ENCODE measurements at regions not wholly inside any gene's neighbourhood (a gene's known extent, or its start where the extent isn't known, plus 50 kb on each side); places are given as distances from the start of the nearest gene placed in this dataset.

GRCh38 chr5:120866997-120867396, 402.9 kb downstream of the PRR16 start:
- Histone ChIP-seq H3K9me3 (no peaks in the 10 kb centered on the region), H3K4me1 (no peaks in the 10 kb centered on the region), H3K4me3 (no peak overlapping the region), H3K36me3 (no peaks in the 10 kb centered on the region), H3K27me3 (no peaks in the 10 kb centered on the region), H3K27ac (no peak overlapping the region)
- no peak for ATAC-seq
- 82 to 96% methylated on average over 3 to 7 of the region's 7 CpGs for WGBS, 2 donors (ENCODE audit: low coverage in 1 of 2)
- TF ChIP-seq EP300 (IDR thresholded peaks at IDR 0.05), result no peak
- TF ChIP-seq POLR2AphosphoS5 (IDR thresholded peaks at IDR 0.05), result no peak
- TF ChIP-seq CTCF (IDR thresholded peaks at IDR 0.05), result no peak
- TF ChIP-seq POLR2A (IDR thresholded peaks at IDR 0.05), result no peak

GRCh38 chr5:120869831-120870230, 405.7 kb downstream of the PRR16 start:
- no peak for TF ChIP-seq EP300 (IDR thresholded peaks at IDR 0.05)
- TF ChIP-seq POLR2AphosphoS5 (IDR thresholded peaks at IDR 0.05), result no peak
- no peak for TF ChIP-seq CTCF (IDR thresholded peaks at IDR 0.05)
- TF ChIP-seq POLR2A (IDR thresholded peaks at IDR 0.05), result no peak
- H3K27me3 ChIP-seq, result no peaks in the 10 kb centered on the region
- H3K4me1 ChIP-seq, result no peaks in the 10 kb centered on the region
- 80 to 85% methylated on average over 1 of the region's 1 CpG for WGBS, 2 donors (ENCODE audit: low coverage in 1 of 2)
- no peaks in the 10 kb centered on the region for H3K9me3 ChIP-seq
- H3K27ac ChIP-seq, result no peak overlapping the region
- ATAC-seq, result no peak
- no peaks in the 10 kb centered on the region for H3K36me3 ChIP-seq
- no peak overlapping the region for H3K4me3 ChIP-seq

- no peaks in the 10 kb centered on the region for H3K27me3 ChIP-seq
Observed at GRCh38 chr5:120872297-120872696, 408.2 kb downstream of the PRR16 start.

GRCh38 chr5:120873083-120873482, 409.0 kb downstream of the PRR16 start:
- H3K4me1 ChIP-seq, result no peaks in the 10 kb centered on the region
- H3K4me3 ChIP-seq, result no peak overlapping the region
- no peak for TF ChIP-seq CTCF (IDR thresholded peaks at IDR 0.05)
- TF ChIP-seq POLR2AphosphoS5 (IDR thresholded peaks at IDR 0.05), result no peak
- no peak for TF ChIP-seq POLR2A (IDR thresholded peaks at IDR 0.05)
- no peak for TF ChIP-seq EP300 (IDR thresholded peaks at IDR 0.05)
- H3K27ac ChIP-seq, result no peak overlapping the region
- H3K36me3 ChIP-seq, result no peaks in the 10 kb centered on the region
- no peaks in the 10 kb centered on the region for H3K27me3 ChIP-seq
- no peaks in the 10 kb centered on the region for H3K9me3 ChIP-seq
- no peak for ATAC-seq
- 50 to 83% methylated on average over 1 of the region's 1 CpG for WGBS, 2 donors (ENCODE audit: low coverage in 1 of 2)

More at GRCh38 chr5:120872297-120872696, 408.2 kb downstream of the PRR16 start:
- ATAC-seq, result no peak
- no peaks in the 10 kb centered on the region for H3K9me3 ChIP-seq
- WGBS, 2 donors (ENCODE audit: low coverage in 1 of 2), result 55 to 71% methylated on average over 2 of the region's 2 CpGs
- H3K4me3 ChIP-seq, result no peak overlapping the region
- no peaks in the 10 kb centered on the region for H3K36me3 ChIP-seq
- H3K27ac ChIP-seq, result no peak overlapping the region
- no peaks in the 10 kb centered on the region for H3K4me1 ChIP-seq
- TF ChIP-seq EP300 (IDR thresholded peaks at IDR 0.05), result no peak
- no peak for TF ChIP-seq POLR2AphosphoS5 (IDR thresholded peaks at IDR 0.05)
- no peak for TF ChIP-seq CTCF (IDR thresholded peaks at IDR 0.05)

- H3K36me3 ChIP-seq, result no peaks in the 10 kb centered on the region
- H3K9me3 ChIP-seq, result no peaks in the 10 kb centered on the region
- H3K4me3 ChIP-seq, result no peak overlapping the region
- H3K27me3 ChIP-seq, result no peaks in the 10 kb centered on the region
- no peak for ATAC-seq
- H3K27ac ChIP-seq, result no peak overlapping the region
- TF ChIP-seq EP300 (IDR thresholded peaks at IDR 0.05) (no peak), POLR2AphosphoS5 (IDR thresholded peaks at IDR 0.05) (no peak), POLR2A (IDR thresholded peaks at IDR 0.05) (no peak), CTCF (IDR thresholded peaks at IDR 0.05) (no peak)
- no peaks in the 10 kb centered on the region for H3K4me1 ChIP-seq
Observed at GRCh38 chr5:120874081-120874862, 410.2 kb downstream of the PRR16 start.
